ENCODE measurements at regions not wholly inside any gene's neighbourhood (a gene's known extent, or its start where the extent isn't known, plus 50 kb on each side); places are given as distances from the start of the nearest gene placed in this dataset.

DNA sequence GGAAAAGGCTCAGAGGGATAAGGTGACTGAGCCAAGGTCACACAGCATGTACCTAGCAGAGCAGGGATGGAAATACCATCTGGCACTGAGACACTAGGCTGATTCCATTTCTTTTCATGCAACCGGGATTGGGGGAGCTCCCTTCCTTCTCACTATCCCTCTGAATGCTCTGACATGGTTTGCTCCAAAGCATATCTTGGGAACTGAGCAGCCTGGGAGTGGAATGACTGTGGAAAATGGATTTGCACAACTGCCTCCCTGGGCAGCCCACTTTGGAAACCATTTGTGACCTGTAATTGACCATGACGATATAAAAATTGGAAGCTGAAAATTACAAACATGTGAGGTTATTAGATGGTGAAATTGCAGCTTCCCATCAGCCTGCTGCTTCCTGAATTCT is 309.0 kb upstream of the CHD6 start:
- intact Hi-C loops (cut with DNase I) = no loop called here
- Histone ChIP-seq H3K9me3 (no peaks in the 10 kb centered on the region), H3K4me1 (no peaks in the 10 kb centered on the region), H3K27me3 (peaks cover 0 to 50% (median 0%) of the 10 kb centered on the region in 9 donors), H3K4me3 (no peak overlapping the region), H3K36me3 (no peaks in the 10 kb centered on the region), H3K27ac (no peak overlapping the region)
- DNase-seq (no peak), ATAC-seq (no peak)
- WGBS, 4 donors = 74 to 91% (median 81%) methylated on average over 2 of the region's 2 CpGs
- no peak for TF ChIP-seq POLR2A (IDR thresholded peaks at IDR 0.05)
- TF ChIP-seq, protein P1, sequence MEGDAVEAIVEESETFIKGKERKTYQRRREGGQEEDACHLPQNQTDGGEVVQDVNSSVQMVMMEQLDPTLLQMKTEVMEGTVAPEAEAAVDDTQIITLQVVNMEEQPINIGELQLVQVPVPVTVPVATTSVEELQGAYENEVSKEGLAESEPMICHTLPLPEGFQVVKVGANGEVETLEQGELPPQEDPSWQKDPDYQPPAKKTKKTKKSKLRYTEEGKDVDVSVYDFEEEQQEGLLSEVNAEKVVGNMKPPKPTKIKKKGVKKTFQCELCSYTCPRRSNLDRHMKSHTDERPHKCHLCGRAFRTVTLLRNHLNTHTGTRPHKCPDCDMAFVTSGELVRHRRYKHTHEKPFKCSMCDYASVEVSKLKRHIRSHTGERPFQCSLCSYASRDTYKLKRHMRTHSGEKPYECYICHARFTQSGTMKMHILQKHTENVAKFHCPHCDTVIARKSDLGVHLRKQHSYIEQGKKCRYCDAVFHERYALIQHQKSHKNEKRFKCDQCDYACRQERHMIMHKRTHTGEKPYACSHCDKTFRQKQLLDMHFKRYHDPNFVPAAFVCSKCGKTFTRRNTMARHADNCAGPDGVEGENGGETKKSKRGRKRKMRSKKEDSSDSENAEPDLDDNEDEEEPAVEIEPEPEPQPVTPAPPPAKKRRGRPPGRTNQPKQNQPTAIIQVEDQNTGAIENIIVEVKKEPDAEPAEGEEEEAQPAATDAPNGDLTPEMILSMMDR (IDR thresholded peaks at IDR 0.05) = no peak

DNA sequence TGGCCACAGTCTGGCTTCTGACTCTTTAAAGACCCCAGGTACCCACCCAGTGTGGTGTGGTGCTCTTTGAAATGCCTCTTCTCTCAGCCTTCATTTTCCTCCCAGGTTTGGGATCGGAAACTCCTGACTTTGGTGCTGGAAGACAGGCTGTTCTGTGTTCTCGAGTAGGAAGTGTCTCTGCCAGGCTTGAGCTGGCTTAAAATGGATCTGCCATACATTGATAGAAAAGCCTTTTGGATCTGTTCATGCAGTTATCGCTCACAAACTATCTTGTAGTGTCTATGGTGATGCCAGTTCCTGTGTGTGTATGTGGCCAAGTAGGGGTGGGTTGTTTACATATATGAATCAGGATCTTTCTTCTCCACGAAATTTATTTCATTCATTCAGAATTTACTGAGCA is 307.3 kb upstream of the CHD6 start:
- TF ChIP-seq, protein P1 (IDR thresholded peaks at IDR 0.05) = no peak
- TF ChIP-seq POLR2A (IDR thresholded peaks at IDR 0.05) = no peak
- no peaks in the 10 kb centered on the region for H3K4me1 ChIP-seq
- 66 to 82% (median 74%) methylated on average over 4 of the region's 4 CpGs for WGBS, 4 donors
- no peaks in the 10 kb centered on the region for H3K36me3 ChIP-seq
- H3K27ac ChIP-seq = no peak overlapping the region
- peaks cover 0 to 42% (median 0%) of the 10 kb centered on the region in 9 donors for H3K27me3 ChIP-seq
- ATAC-seq (no peak), DNase-seq (no peak)
- intact Hi-C loops (cut with DNase I) = no loop called here
- no peak overlapping the region for H3K4me3 ChIP-seq
- H3K9me3 ChIP-seq = no peaks in the 10 kb centered on the region

DNA sequence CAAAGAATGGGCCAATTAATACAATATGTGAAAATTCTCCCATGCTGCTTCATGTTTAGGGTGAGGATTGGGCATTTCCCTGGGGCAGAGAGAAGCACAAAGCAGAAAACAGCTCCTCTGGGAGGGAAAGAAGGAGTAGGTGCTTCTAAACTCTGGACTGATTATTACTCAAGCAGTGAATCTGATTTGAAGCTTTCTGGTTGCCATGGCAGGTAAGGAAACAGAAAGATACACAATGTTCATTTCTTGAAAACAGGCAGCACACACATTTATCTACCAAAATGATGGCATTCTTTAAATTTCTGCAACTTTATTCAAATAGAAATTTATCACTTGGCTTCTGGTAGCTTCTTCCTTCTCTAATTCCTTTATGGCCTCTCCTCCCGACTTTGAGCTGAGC is 305.4 kb upstream of the CHD6 start:
- Histone ChIP-seq H3K4me3 (no peak overlapping the region), H3K36me3 (no peaks in the 10 kb centered on the region), H3K27me3 (peaks cover 0 to 41% (median 0%) of the 10 kb centered on the region in 9 donors), H3K4me1 (no peaks in the 10 kb centered on the region), H3K27ac (no peak overlapping the region), H3K9me3 (no peaks in the 10 kb centered on the region)
- DNase-seq = no peak
- TF ChIP-seq, protein P1 (IDR thresholded peaks at IDR 0.05) = no peak
- no peak for TF ChIP-seq POLR2A (IDR thresholded peaks at IDR 0.05)
- no peak for ATAC-seq
- intact Hi-C loops (cut with DNase I) = no loop called here
- 42 to 49% (median 45%) methylated on average over 1 of the region's 1 CpG for WGBS, 4 donors

DNA sequence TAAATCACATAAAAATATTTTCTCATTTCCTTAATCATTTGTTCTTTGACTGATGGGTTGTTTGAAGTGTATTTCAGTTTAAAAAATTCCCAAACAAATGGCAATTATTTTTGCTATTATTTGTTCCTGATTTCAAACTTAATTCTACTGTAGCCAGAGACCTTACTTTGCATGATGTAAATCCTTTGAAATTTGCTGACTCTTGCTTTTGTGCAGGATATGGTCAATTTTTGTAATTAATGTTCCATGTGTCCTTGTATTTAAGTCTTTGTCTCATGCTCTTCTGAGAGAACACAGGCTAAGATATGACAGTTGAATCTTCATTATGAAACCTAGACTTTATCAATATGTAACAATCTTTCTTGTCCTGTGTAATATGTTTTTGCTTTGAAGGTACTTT is 295.0 kb upstream of the CHD6 start:
- H3K4me3 ChIP-seq = no peak overlapping the region
- no peak for DNase-seq
- no peak overlapping the region for H3K27ac ChIP-seq
- no peak for TF ChIP-seq POLR2A (IDR thresholded peaks at IDR 0.05)
- TF ChIP-seq, protein P1 (IDR thresholded peaks at IDR 0.05) = no peak
- H3K4me1 ChIP-seq = no peaks in the 10 kb centered on the region
- intact Hi-C loops (cut with DNase I) = no loop called here
- H3K36me3 ChIP-seq = no peaks in the 10 kb centered on the region
- H3K27me3 ChIP-seq = peaks cover 0 to 11% (median 0%) of the 10 kb centered on the region in 9 donors
- no peak for ATAC-seq
- H3K9me3 ChIP-seq = peaks cover 0 to 10% (median 1%) of the 10 kb centered on the region in 12 donors

Measured in heart left ventricle (tissue), 16 donors.